GM19397 (cell line): ENCODE measurements at regions not wholly inside any gene's neighbourhood (a gene's known extent, or its start where the extent isn't known, plus 50 kb on each side); places are given as distances from the start of the nearest gene placed in this dataset.

Source experiments
- ATAC-seq: cut with Tn5 transposase; IDR thresholded peaks from one replicate; pipeline ENCODE4 v1.9.1; 2021; ENCODE audit warnings: mild to moderate bottlenecking, moderate library complexity; ENCODE audit not compliant: unreplicated experiment

DNA sequence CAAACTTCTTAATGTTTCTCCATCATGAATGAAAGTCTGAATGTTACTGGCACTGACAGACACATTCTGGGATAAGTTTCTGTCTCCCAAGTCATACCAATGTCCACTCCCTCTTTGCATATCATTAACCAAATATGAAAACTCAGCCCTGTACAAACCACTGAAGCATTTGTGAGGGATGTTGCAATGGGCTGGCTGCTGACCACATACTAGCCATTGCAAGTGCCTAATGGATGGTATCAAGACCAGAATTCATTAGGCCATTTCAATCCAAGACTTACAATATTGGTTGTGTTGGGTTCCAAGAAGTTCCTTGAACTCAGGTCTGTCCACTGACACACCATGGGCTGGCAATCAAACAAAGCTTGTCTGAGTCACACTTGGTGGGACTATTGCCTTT lies 73.8 kb downstream of the CBLN2 start:
- no peak for ATAC-seq

DNA sequence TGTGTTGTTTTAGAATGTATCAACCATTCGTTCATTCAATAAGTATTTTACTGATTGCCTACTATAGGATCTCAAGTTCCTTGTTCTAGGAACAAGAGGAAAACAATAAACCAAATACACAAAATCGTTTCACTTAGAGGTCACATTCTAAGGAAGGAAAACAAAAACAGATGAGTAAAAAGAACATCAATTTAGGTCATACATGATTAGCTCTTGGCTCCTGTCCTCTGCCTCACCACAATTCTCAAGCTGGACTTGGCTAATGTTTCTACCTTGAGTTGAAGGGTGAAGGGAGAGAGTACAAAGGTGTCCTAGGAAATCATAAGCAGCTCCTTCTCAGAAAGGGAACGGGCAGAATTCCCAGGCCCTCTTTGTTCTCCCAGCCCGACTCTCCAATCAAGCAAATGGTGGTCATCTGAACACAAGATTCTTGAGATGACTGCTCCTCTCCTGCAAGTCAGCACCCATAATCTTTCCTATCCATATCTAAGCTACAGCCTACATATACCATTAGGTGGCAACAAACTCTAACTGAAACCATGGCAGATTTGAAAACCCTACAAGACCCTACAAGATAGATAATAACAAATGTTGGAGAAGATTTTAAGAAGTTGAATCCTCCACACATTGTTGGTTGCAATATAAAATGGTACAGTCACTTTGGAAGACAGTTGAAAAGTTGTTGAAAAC lies 76.0 kb downstream of the CBLN2 start:
- no peak for ATAC-seq

- no peak for ATAC-seq
Observed at GRCh38 chr18:72460210-72460680, 83.9 kb downstream of the CBLN2 start.

DNA sequence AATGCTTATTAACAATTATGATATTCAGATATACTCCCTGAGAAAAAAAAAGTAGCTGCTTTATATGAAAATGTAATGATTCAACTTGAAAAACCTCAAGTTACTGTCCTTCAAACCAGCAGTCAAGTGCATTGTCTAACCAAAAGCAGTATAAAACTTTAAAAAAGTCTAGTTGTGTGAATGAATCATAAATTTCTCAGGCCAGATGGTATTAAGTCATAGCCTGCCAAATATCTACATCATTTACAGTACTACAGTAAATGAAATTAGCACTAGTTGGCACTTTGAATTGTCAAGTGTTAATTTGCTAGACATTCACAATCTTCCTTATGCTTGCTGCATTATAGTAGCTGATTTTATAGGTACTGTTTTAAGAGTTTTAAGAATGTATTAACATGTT lies 85.9 kb downstream of the CBLN2 start:
- no peak for ATAC-seq

GRCh38 chr18:72456802-72457201 lies 87.3 kb downstream of the CBLN2 start:
- ATAC-seq, result no peak

- ATAC-seq, result no peak
Observed at GRCh38 chr18:72452328-72452727, 91.8 kb downstream of the CBLN2 start.

DNA sequence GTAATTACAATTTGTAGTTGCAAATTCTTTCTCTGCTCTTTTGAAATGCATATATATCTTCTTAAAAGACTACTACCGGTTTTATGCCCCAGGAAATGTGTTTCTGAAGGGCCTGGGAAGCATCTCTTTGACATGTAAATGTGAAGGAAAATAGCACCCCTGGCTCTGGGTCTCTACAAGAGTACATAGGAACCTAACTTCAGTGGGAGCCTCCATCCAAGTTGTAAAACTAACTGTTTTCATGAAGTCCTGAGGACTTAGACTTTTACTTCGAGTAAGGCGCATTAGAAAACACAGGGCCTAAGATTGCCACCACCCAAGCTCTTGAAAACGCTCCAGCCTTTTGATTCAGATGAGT lies 99.4 kb downstream of the CBLN2 start:
- no peak for ATAC-seq

DNA sequence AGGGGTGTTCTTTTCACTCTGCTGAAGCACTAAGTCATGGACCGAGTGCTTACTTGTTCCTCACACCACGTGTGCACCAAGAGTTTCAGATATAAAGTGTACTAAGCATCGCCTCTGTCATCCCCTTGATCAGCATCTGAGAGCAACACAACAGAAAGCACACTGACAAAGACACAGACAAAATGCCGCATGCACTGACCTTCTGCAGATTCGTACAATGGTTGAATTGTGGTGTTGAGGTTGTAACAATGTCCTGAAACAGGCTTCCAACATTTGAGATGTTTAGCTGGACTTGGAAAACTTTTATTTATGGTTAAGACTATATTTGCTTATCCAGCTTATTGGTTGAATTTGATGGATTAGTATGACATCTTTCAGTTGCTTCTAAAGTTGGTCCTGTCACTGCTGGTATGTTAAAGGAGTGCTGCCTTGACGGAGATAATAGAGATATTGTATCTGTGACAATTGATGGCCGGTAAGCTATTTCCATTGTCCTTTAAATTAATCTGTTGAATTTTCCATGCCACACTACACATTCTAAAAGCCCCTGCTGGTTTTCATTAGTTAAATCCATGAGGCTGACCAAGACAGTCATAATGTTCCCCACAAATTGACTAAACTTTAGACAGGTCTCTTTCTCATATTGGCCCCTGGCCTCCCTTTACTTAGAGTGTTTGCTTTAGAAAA lies 99.9 kb downstream of the CBLN2 start:
- no peak for ATAC-seq

DNA sequence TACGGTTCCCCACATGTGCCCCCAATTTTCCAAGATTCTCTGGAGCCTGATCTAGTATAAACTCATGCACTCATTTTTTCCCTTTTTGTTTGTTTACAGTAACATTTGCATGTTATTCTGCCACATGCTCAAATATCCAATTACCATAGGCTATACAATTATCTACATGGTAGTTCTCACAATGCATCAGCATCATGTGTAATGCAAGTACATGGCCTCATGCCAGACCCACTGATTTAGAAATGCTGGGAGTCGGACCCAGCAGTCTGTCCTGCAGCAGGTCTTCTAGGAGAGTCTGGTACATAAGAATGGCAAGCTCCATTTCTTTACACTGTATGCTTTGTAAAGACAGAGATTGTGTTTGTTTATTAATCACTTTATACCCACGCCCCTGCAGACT lies 107.7 kb downstream of the CBLN2 start:
- no peak for ATAC-seq

GRCh38 chr18:72433756-72434155 lies 110.4 kb downstream of the CBLN2 start:
- no peak for ATAC-seq

DNA sequence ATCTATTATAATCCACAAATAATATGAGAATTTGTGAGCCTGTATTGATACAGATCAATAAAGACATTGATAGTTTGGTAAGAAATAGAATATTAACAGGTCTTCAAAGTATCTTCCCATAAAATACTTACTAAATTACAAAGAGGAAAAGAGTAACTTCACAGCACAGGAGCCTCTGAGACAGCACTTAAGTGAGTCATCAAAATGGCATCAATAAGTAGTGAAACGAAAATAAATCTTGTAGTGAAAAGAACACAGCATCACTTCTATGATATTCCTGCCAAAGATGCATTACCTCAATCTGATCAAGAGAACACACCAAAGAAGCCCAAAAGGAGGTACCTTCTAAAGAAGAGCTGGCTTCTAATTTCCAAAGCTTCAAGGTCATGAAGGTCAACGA lies 116.4 kb downstream of the CBLN2 start:
- no peak for ATAC-seq

DNA sequence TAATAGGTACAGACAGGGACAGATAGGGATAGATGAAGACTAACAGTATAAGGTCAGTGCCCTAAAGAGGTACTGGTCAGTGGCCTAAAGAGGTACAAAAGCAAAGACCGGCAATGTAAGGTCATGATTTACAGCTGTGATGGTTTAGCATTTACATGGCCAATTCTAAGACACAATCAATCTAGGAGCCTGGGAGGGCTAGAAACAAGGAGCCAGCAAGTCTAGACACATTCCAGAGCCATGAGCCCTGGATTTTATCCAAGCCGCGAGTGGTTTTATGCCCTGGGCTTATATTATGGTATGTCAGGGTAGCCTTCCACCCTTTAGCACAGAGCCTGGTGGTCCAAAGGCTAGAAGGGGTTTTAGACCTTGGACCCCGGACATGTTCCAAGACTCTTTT lies 124.2 kb downstream of the CBLN2 start:
- ATAC-seq, result no peak

DNA sequence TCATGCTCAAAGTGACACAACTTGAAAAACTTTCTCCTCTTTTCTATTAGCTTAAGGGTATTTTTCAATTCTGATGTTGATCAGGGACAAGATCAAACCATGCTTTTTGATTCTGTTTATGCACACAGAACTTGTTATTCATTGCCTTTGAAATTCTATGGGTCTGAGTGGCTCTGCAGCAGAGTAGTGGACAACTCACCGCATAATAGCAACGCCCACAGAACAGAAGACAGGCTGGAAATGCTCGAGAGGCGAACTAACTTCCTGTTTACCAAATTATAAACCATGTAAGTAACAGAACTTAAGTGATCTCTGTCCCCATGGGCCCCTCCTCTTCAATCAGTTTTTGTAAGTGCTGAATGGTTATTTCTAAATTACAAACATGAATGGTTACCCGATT lies 131.2 kb downstream of the CBLN2 start:
- no peak for ATAC-seq

- ATAC-seq, result no peak
Observed at GRCh38 chr18:72411261-72411660, 132.9 kb downstream of the CBLN2 start.

DNA sequence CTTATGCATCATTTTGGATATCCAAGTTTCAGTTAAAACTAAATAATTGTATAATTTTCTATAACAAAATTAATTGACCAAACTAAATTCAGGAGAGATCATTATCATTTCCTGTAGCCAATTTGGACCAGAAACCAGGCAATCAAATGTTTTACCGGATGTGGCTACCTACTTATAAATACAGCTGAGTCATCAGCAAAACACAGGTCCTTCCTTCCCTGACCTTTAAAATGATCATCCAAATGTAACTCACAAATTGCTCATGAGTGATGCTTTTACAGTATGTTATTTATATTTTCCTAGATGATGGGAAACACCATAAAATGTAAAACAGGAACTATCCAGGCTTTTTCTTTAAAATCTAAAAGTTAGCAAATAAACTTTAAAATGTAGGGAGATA lies 133.7 kb downstream of the CBLN2 start:
- no peak for ATAC-seq

- no peak for ATAC-seq
Observed at GRCh38 chr18:72409903-72410302, 134.2 kb downstream of the CBLN2 start.

- ATAC-seq, result no peak
Observed at GRCh38 chr18:72407048-72407447, 137.1 kb downstream of the CBLN2 start.

DNA sequence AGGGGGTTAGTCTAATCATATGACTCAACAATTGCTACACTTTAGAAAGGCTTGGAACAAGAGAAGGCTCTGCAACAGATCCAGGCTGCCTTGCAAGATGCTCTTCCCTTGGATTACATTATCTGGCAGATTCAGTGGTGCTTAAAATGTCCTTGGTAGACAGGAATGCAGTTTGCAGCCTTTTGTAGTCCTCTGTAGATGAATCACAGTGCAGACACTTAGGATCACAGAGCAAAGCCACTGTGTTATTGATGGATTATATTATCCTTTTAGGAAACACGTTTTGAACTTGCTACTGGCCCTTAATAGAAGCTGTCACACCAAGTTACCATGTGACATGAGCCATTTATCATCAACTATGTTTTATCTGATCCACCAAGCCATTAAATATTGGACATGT lies 152.2 kb downstream of the CBLN2 start:
- no peak for ATAC-seq

DNA sequence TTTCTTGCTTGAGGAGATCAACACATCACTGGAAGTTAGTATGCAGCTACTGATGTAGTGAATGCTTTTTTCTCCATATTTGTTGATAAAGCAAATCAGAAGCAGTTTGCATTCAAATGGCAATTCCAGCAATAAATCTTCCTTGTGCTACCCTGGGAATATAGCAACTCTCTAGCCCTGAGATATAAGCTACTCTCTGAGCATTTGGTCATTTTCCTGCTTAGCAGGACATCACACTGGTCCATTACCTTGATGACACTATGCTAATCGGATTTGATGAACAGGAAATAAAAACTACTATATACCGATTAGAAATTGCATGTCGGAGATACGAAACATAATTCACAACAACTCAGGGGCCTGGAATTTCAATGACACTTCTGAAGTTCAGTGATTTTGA lies 152.7 kb downstream of the CBLN2 start:
- ATAC-seq, result no peak

DNA sequence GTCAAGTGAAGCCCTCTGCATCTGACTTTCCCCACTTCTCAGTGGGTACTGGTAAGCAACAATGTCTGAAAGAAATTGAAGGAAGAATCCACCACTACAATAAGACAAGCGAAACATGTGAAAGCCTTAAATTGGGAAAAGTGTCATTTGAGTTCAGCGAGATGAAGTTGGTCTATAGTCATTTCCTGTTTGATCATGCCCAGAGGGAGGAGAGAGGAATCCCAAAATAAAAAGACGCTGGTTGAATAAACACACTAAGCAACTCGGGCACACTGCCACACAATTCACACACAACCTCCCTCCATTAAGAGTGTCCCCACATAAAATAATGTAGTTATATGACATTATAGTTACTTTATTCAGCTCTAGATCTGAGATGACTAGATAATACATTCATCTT lies 166.1 kb downstream of the CBLN2 start:
- ATAC-seq, result no peak

DNA sequence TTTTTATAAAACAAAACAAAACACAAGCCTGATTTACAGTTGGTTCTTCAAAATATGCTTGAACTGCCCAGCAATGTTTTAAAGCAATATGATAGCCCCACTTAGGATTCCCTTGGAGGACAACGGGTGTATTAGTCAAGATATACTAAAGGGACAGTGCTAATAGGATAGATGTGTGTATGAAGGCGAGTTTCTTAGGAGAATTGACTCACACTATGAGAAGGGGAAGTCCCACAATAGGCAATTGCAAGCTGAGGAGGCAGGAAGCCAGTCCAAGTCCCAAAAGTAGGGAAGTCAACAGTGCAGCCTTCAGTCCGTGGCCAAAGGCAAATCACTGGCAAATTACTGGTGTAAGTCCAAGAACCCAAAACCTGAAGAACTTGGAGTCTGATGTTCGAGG lies 167.9 kb downstream of the CBLN2 start:
- ATAC-seq, result no peak

GRCh38 chr18:72375618-72376017 lies 168.5 kb downstream of the CBLN2 start:
- no peak for ATAC-seq

- no peak for ATAC-seq
Observed at GRCh38 chr18:72372076-72372475, 172.1 kb downstream of the CBLN2 start.
